ENCODE measurements at regions not wholly inside any gene's neighbourhood (a gene's known extent, or its start where the extent isn't known, plus 50 kb on each side); places are given as distances from the start of the nearest gene placed in this dataset.

DNA sequence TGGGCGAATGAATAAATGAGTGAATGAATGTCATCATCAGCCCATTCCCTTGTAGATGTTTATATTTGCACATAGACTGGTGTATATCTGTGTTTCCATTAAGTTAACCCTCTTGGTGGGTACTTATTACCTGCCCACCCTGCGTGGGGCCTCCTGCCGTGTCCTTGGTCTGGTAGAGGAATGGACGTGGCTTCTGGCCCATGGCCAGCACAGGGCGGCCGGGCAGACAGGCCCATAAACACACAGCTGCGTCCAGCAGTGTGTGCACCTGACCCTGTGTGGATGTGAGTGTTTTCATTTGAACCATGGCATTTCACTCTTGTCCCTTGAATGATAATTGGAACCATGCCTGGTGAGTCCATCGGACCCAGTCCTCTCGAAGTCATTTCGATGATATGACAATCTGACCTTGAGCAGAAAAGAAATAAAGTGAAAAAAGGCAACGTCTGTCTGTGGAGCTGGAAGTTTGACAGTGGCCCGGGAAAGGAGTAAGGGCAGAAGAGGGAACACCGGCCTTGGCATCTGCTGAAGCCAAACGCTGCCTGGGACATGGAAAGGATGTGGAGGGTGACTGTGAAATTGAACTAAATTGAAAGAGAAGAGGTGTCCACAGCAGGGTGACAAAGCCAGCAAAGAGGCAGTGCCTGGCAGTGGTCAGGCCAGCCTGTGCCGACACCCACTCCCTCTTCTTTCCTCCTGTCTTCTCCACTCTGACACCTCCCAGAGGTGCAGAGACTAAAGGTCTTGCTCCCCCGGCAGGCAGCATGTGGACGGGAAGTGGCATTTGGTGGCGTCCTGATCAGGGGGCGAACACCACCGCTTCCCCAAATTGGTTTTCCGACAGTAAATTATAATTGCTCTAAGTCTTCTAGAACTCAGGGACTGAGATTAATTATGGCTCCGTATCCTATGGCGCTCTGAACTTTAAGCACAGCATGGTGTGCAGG lies 199.0 kb upstream of the ZMIZ1 start:
- no peak for TF ChIP-seq POLR2A (IDR thresholded peaks at IDR 0.05)
- TF ChIP-seq, protein P1, sequence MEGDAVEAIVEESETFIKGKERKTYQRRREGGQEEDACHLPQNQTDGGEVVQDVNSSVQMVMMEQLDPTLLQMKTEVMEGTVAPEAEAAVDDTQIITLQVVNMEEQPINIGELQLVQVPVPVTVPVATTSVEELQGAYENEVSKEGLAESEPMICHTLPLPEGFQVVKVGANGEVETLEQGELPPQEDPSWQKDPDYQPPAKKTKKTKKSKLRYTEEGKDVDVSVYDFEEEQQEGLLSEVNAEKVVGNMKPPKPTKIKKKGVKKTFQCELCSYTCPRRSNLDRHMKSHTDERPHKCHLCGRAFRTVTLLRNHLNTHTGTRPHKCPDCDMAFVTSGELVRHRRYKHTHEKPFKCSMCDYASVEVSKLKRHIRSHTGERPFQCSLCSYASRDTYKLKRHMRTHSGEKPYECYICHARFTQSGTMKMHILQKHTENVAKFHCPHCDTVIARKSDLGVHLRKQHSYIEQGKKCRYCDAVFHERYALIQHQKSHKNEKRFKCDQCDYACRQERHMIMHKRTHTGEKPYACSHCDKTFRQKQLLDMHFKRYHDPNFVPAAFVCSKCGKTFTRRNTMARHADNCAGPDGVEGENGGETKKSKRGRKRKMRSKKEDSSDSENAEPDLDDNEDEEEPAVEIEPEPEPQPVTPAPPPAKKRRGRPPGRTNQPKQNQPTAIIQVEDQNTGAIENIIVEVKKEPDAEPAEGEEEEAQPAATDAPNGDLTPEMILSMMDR (IDR thresholded peaks at IDR 0.05 in 4 of 5, conservative IDR thresholded peaks at IDR 0.05 in 1 of 5): no peak

Data from gastrocnemius medialis (tissue), 4 donors.